CD4-positive, alpha-beta memory T cell (primary cell): ENCODE measurements at regions not wholly inside any gene's neighbourhood (a gene's known extent, or its start where the extent isn't known, plus 50 kb on each side); places are given as distances from the start of the nearest gene placed in this dataset.
"Not testable (repeated sequence)": the region's sequence is repeated elsewhere in the genome, so short reads cannot be mapped to it uniquely, and the experiment has no call there.

Experiments used
- CTCF ChIA-PET: fragments of 350-600 bp; sonication (Branson Sonifier 250); formaldehyde crosslinking; loops from one replicate; lab custom pipeline; 2021; ENCODE audit warnings: inconsistent platforms; ENCODE audit not compliant: partially characterized antibody; lab: Charles Lee
- POLR2A ChIA-PET: fragments of 350-600 bp; sonication (Branson Sonifier 250); formaldehyde crosslinking; loops from one replicate; lab custom pipeline; 2021; ENCODE audit not compliant: partially characterized antibody; lab: Charles Lee
- DNase-seq, 5 donors: peaks; one replicate each; pipeline versions ENCODE4 v3.0.0 to v3.0.0-alpha.2; 2020 to 2022; ENCODE audit warnings: mixed read lengths in 1 of 5
- H3K27ac ChIP-seq: one replicate; pipeline ENCODE4 v1.7.0; 2013; ENCODE audit warnings: low read depth, low read length
- H3K27me3 ChIP-seq: 2 replicates; pipeline ENCODE4 v1.7.0; 2013; ENCODE audit warnings: mild to moderate bottlenecking, low read length, moderate library complexity; ENCODE audit not compliant: insufficient read depth
- H3K36me3 ChIP-seq: 2 replicates; pipeline ENCODE4 v1.7.0; 2013; ENCODE audit warnings: mild to moderate bottlenecking, low read length, moderate library complexity; ENCODE audit not compliant: insufficient read depth
- H3K4me1 ChIP-seq: 2 replicates; pipeline ENCODE4 v1.7.0; 2013; ENCODE audit warnings: mild to moderate bottlenecking, low read length, moderate library complexity; ENCODE audit not compliant: insufficient read depth
- H3K4me3 ChIP-seq, 2 donors: one replicate each; pipeline ENCODE4 v1.7.0; 2013; ENCODE audit warnings: low read length in 2 of 2, mild to moderate bottlenecking in 1 of 2
- H3K9me3 ChIP-seq, 2 donors: one replicate each; pipeline ENCODE4 v1.7.0; 2013; ENCODE audit warnings: low read length in 2 of 2, control low read depth in 1 of 2; ENCODE audit not compliant: control insufficient read depth in 1 of 2
- H3K27ac Mint-ChIP-seq, 7 donors: one replicate each; pipeline ENCODE4 v1.8.0; 2020 to 2021; ENCODE audit warnings: mixed read lengths in 7 of 7, mild to moderate bottlenecking in 6 of 7, inconsistent platforms in 3 of 7, moderate library complexity in 3 of 7
- H3K27me3 Mint-ChIP-seq, 2 donors: one replicate each; pipeline ENCODE4 v1.8.0; 2020 to 2021; ENCODE audit warnings: mixed read lengths in 2 of 2
- H3K36me3 Mint-ChIP-seq, 2 donors: one replicate each; pipeline ENCODE4 v1.8.0; 2020 to 2021; ENCODE audit warnings: mixed read lengths in 2 of 2, inconsistent platforms in 1 of 2, mild to moderate bottlenecking in 1 of 2
- H3K4me1 Mint-ChIP-seq, 4 donors: one replicate each; pipeline ENCODE4 v1.8.0; 2020 to 2021; ENCODE audit warnings: mixed read lengths in 4 of 4, mild to moderate bottlenecking in 1 of 4
- H3K4me3 Mint-ChIP-seq, 8 donors: one replicate each; pipeline ENCODE4 v1.8.0; 2020 to 2021; ENCODE audit warnings: mixed read lengths in 8 of 8, mild to moderate bottlenecking in 7 of 8, moderate library complexity in 6 of 8, inconsistent platforms in 3 of 8
- H3K9me3 Mint-ChIP-seq, 8 donors: one replicate each; pipeline ENCODE4 v1.8.0; 2020 to 2021; ENCODE audit warnings: mixed read lengths in 8 of 8, mild to moderate bottlenecking in 5 of 8, inconsistent platforms in 3 of 8, moderate library complexity in 1 of 8
- intact Hi-C: fragments of 100-400 bp; cut with micrococcal nuclease; formaldehyde crosslinking; loops from one replicate; pipeline ENCODE4 v1.15.1; 2023

DNA sequence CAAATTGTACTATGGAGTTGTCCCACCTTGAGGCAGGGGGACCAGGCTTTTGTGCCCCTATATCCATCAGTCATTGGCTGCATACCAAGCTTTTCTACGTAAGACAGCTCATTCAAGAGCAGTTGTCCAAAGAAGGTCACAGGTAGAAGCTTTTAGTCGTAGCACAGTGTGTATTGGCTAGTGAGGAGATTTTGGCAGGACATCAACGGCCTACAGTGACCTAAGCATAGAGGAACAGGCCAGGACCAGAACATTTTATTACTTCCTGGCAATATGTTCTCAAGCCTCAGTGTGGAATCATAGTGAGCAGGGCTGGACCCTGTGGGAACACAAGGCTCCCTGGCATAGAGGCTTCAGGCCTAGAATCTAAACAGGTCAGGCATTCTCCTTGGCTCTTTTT, 105.4 kb upstream of the ANKRD28 start:
- Histone ChIP-seq H3K4me3 (no peak overlapping the region), H3K36me3 (no peaks in the 10 kb centered on the region), H3K9me3 (no peaks in the 10 kb centered on the region), H3K27ac (no peak overlapping the region), H3K4me1 (no peaks in the 10 kb centered on the region), H3K27me3 (no peaks in the 10 kb centered on the region)
- Mint-ChIP-seq H3K36me3 (no peaks in the 10 kb centered on the region), H3K27ac (no peak overlapping the region), H3K4me3 (no peak overlapping the region), H3K4me1 (no peaks in the 10 kb centered on the region), H3K9me3 (no peaks in the 10 kb centered on the region), H3K27me3 (peaks cover 0 to 1% of the 10 kb centered on the region in 2 donors)
- ChIA-PET POLR2A (interaction anchor here (1.0 kb wide), 1 partner anchor 26 kb away, joined by 5 read pairs; no protein-coding TSS in a partner anchor), CTCF (no interaction called here)
- intact Hi-C loops = no loop called here
- DNase-seq = no peak

GRCh38 chr3:15903759-15904720, 106.3 kb upstream of the ANKRD28 start:
- H3K27ac ChIP-seq = no peak overlapping the region
- Mint-ChIP-seq H3K27ac (no peak overlapping the region), H3K4me1 (no peaks in the 10 kb centered on the region), H3K9me3 (peaks cover 0 to 3% (median 0%) of the 10 kb centered on the region in 8 donors), H3K4me3 (no peak overlapping the region), H3K27me3 (peaks cover 0 to 1% of the 10 kb centered on the region in 2 donors), H3K36me3 (no peaks in the 10 kb centered on the region)
- no peak overlapping the region for H3K4me3 ChIP-seq
- H3K4me1 ChIP-seq = no peaks in the 10 kb centered on the region
- DNase-seq = no peak
- intact Hi-C loops = no loop called here
- ChIA-PET POLR2A (interaction anchor here (1.0 kb wide), 1 partner anchor 27 kb away, joined by 5 read pairs; no protein-coding TSS in a partner anchor), CTCF (no interaction called here)
- H3K27me3 ChIP-seq = no peaks in the 10 kb centered on the region
- H3K9me3 ChIP-seq = no peaks in the 10 kb centered on the region
- H3K36me3 ChIP-seq = no peaks in the 10 kb centered on the region

GRCh38 chr3:15905041-15905440, 107.3 kb upstream of the ANKRD28 start:
- CTCF ChIA-PET = no interaction called here
- H3K4me1 Mint-ChIP-seq = no peaks in the 10 kb centered on the region

DNA sequence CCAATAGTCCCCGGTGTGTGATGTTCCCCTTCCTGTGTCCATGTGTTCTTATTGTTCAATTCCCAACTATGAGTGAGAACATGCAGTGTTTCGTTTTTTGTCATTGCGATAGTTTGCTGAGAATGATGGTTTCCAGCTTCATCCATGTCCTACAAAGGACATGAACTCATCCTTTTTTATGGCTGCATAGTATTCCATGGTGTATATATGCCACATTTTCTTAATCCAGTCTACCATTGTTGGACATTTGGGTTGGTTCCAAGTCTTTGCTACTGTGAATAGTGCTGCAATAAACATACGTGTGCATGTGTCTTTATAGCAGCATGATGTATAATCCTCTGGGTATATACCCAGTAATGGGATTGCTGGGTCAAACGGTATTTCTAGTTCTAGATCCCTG, 109.6 kb upstream of the ANKRD28 start:
- DNase-seq, CTCF ChIA-PET, intact Hi-C loops, H3K36me3 ChIP-seq, H3K4me3 Mint-ChIP-seq, H3K27me3 ChIP-seq, H3K4me3 ChIP-seq, H3K4me1 ChIP-seq, H3K9me3 ChIP-seq, H3K27ac Mint-ChIP-seq, H3K36me3 Mint-ChIP-seq, H3K27ac ChIP-seq, H3K4me1 Mint-ChIP-seq, POLR2A ChIA-PET, H3K27me3 Mint-ChIP-seq: not testable (repeated sequence)
- peaks cover 0 to 16% (median 11%) of the 10 kb centered on the region in 8 donors for H3K9me3 Mint-ChIP-seq

More at GRCh38 chr3:15905041-15905440, 107.3 kb upstream of the ANKRD28 start:
- Mint-ChIP-seq H3K36me3 (peaks cover 0 to 3% of the 10 kb centered on the region in 2 donors), H3K4me3 (no peak overlapping the region), H3K27me3 (peaks cover 0 to 1% of the 10 kb centered on the region in 2 donors), H3K9me3 (peaks cover 0 to 7% (median 2%) of the 10 kb centered on the region in 8 donors), H3K27ac (no peak overlapping the region)
- Histone ChIP-seq H3K9me3 (no peaks in the 10 kb centered on the region), H3K4me1 (no peaks in the 10 kb centered on the region), H3K36me3 (no peaks in the 10 kb centered on the region), H3K27ac (no peak overlapping the region), H3K4me3 (no peak overlapping the region), H3K27me3 (no peaks in the 10 kb centered on the region)
- DNase-seq = no peak
- intact Hi-C loops = no loop called here
- POLR2A ChIA-PET = no interaction called here

- H3K27me3 Mint-ChIP-seq = no peaks in the 10 kb centered on the region
- ChIA-PET CTCF (no interaction called here), POLR2A (no interaction called here)
- H3K4me3 Mint-ChIP-seq = no peak overlapping the region
- H3K27me3 ChIP-seq = no peaks in the 10 kb centered on the region
- no peaks in the 10 kb centered on the region for H3K36me3 ChIP-seq
- no peak overlapping the region for H3K27ac Mint-ChIP-seq
- H3K4me3 ChIP-seq = no peak overlapping the region
- H3K36me3 Mint-ChIP-seq = peaks cover 0 to 2% of the 10 kb centered on the region in 2 donors
- H3K9me3 Mint-ChIP-seq = peaks cover 0 to 4% (median 0%) of the 10 kb centered on the region in 8 donors
- H3K27ac ChIP-seq = no peak overlapping the region
- no peaks in the 10 kb centered on the region for H3K4me1 ChIP-seq
- no peaks in the 10 kb centered on the region for H3K9me3 ChIP-seq
- peaks cover 0 to 2% (median 0%) of the 10 kb centered on the region in 4 donors for H3K4me1 Mint-ChIP-seq
- no peak for DNase-seq
- intact Hi-C loops = no loop called here
These were observed 121.2 kb upstream of the ANKRD28 start for GRCh38 chr3:15918988-15919387.

DNA sequence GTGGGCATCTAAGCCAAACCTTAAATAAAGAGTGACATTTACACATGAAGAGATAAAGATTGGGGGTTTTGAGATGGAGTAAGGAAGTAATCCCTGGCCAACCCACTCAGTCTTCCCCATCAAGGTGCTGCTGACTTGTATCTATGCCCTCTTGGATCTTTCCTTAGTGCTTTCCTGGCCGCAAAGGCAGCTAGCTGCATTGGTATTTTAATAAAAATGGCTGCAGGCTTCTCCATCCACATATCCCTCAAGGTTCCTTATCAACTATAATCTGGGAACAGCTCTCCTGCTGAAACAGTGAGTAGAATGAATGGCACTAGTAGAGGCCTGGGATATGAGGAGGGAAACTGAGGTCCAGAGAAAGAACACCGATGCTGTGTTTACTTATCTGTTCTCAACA, 122.2 kb upstream of the ANKRD28 start:
- POLR2A ChIA-PET = no interaction called here
- no peak overlapping the region for H3K4me3 Mint-ChIP-seq
- Histone ChIP-seq H3K27ac (no peak overlapping the region), H3K4me1 (no peaks in the 10 kb centered on the region), H3K36me3 (no peaks in the 10 kb centered on the region), H3K9me3 (no peaks in the 10 kb centered on the region), H3K4me3 (no peak overlapping the region), H3K27me3 (no peaks in the 10 kb centered on the region)
- H3K9me3 Mint-ChIP-seq = no peaks in the 10 kb centered on the region
- DNase-seq = no peak
- CTCF ChIA-PET = no interaction called here
- H3K4me1 Mint-ChIP-seq = peaks cover 0 to 3% (median 0%) of the 10 kb centered on the region in 4 donors
- H3K36me3 Mint-ChIP-seq = no peaks in the 10 kb centered on the region
- intact Hi-C loops = no loop called here
- no peaks in the 10 kb centered on the region for H3K27me3 Mint-ChIP-seq
- H3K27ac Mint-ChIP-seq = no peak overlapping the region

GRCh38 chr3:15923640-15924405, 126.0 kb upstream of the ANKRD28 start:
- Histone ChIP-seq H3K4me1 (no peaks in the 10 kb centered on the region), H3K36me3 (no peaks in the 10 kb centered on the region), H3K9me3 (no peaks in the 10 kb centered on the region), H3K27ac (no peak overlapping the region), H3K4me3 (no peak overlapping the region), H3K27me3 (no peaks in the 10 kb centered on the region)
- Mint-ChIP-seq H3K27me3 (peaks cover 2 to 4% of the 10 kb centered on the region in 2 donors), H3K9me3 (peaks cover 0 to 2% (median 0%) of the 10 kb centered on the region in 8 donors), H3K27ac (no peak overlapping the region), H3K4me1 (peaks cover 0 to 3% (median 0%) of the 10 kb centered on the region in 4 donors), H3K36me3 (no peaks in the 10 kb centered on the region), H3K4me3 (no peak overlapping the region)
- CTCF ChIA-PET = no interaction called here
- DNase-seq = peak in 2 of 5 donors; percentile 1 to 8
- POLR2A ChIA-PET = no interaction called here
- intact Hi-C loops = no loop called here
